ENCODE measurements at regions not wholly inside any gene's neighbourhood (a gene's known extent, or its start where the extent isn't known, plus 50 kb on each side); places are given as distances from the start of the nearest gene placed in this dataset.

DNA sequence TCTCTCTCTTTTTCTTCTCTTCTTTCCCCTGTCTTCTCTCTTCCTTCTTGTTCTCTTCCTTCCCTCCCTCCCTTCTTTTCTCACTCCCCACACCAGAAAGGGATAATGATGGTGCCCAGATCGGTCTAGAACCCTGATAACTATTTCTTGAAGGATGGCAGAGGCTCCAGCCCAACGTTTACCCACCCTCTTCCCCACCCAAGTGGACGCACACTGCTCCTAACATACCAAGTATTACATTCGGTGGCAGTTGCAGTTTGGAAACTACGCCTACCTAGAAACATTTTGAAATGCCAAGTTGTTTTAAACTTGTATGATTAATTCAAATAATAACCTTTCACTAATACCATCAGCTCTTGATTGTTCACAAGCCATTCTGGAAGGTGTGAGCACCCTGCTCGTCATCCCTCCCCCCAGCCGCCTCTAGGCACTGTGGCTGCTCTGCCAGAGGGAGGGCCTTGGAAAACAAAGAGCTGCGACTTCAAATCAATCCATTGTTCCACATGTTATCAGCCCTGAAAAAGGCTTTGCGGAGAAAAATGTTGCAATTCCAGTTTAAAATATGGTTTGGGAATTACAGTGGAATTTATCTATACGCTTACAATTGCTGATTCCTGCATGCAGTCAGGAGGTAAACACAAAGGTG is 1017.5 kb upstream of the TENM3 start:
- intact Hi-C loops (cut with DNase I), result no loop called here
- ATAC-seq (ENCODE audit: poor library complexity) (no peak), DNase-seq (no peak)

DNA sequence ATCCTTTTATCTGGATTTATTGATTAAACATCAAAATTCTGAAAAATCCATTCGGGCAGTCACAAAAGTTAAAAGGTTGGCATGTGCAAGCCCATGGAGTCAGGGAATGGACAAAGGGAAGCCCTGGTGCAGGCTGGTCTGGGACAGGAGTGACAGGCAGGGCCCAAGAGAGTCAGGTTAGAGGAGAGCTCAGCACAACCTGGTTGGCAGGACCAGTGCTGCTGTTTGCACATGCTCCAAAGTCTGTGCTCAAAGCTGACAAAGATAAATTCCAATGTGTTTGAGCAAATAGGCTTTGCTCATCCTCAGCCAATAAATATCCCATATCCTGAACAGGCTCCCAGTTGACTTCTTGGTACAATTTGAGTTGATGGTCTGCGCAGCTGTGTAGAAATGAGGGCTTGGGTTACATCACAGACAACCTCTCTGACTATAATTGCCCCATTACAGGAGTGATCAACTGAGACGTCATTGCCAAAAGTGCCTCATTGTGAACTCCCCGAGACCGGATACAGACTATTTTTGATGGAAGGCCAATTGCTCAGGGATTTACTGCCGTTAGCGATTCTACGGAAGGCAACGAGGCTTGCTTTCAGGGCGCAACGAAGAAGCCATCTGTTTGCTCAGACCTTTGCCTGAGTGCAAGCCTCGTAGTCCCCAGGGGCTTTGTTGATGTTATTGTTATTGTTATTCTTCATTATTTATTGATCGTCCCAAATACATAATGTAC is 1008.1 kb upstream of the TENM3 start:
- ATAC-seq (ENCODE audit: poor library complexity) (no peak), DNase-seq (no peak)
- intact Hi-C loops (cut with DNase I), result no loop called here

DNA sequence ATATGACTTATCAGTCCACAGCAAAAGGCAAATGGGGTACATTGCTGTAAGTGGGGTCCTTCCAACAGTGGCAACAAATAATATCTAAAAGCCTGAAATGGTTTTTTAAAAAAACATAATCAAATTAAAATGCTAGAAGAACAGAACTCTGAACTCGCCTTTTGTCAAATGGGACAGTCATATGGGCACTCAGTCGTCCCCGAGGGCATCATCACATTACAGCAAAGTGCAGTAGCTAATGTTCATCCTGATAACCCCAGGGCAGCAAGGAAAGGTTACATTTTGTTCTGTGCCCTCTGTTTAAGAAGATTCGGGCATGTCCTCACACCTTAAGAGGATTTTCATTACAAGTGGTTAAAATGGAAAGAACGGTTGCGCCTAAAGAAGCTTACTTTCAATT is 997.9 kb upstream of the TENM3 start:
- DNase-seq (no peak), ATAC-seq (ENCODE audit: poor library complexity) (no peak)
- intact Hi-C loops (cut with DNase I), result no loop called here

DNA sequence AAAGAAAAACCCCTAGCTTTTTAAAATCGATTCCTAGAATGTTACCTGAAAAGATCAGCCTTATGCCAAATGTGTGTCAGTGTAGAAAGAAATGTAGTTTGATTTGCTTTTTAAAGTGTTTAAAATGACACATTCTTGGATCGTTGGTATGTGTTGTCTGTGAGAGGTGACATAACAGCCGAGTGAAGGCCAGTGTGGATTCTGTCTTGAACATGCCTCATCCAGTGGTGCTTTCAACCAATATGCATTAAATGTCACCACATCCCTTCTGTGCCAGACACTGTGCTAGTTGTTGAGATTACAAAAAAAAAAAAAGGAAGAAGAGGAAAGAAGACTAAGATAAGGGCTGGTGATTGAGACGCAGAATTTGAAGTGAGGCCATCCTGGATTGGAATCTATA is 994.2 kb upstream of the TENM3 start:
- intact Hi-C loops (cut with DNase I), result no loop called here
- no peak for DNase-seq
- no peak for ATAC-seq (ENCODE audit: poor library complexity)

DNA sequence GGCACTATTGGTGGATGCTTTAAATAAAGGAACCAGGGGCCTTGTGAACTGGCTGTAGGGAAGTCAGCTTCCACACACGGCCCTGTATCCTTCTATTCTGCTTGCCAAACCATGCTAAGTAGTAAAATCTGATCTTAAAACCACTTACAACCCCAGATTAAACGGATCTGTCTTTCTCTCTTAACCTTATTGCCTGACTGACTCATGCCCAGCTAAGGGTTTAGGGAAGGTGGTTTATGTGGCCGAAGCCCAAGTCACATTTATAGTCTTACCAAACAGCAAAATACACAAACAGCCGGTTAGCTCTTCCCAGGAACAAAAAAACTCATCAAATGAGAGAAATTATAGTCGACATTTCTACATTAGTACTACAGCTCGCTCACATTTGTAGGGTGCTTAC is 988.4 kb upstream of the TENM3 start:
- DNase-seq (no peak), ATAC-seq (ENCODE audit: poor library complexity) (no peak)
- intact Hi-C loops (cut with DNase I), result no loop called here

DNA sequence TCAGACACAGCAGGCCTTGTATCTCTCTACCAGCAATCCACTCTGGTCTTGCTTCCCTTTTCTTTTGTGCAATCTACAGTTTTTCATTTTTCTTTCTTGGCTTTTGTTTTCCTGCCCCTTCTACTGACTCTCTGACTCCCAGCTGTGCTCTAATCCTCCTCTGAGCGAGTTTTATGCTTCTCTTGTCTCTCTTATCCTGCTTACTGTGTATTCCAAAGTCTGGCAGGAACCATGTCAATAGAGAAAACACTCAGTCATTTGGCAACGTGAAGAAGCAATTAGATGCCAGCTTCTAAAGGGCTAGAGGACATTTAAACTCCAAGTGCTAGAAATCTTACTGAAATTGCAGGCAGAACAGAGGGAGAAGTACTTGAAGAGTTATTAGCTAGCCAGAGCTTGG is 984.6 kb upstream of the TENM3 start:
- ATAC-seq (ENCODE audit: poor library complexity), result no peak
- intact Hi-C loops (cut with DNase I), result no loop called here
- DNase-seq, result no peak

DNA sequence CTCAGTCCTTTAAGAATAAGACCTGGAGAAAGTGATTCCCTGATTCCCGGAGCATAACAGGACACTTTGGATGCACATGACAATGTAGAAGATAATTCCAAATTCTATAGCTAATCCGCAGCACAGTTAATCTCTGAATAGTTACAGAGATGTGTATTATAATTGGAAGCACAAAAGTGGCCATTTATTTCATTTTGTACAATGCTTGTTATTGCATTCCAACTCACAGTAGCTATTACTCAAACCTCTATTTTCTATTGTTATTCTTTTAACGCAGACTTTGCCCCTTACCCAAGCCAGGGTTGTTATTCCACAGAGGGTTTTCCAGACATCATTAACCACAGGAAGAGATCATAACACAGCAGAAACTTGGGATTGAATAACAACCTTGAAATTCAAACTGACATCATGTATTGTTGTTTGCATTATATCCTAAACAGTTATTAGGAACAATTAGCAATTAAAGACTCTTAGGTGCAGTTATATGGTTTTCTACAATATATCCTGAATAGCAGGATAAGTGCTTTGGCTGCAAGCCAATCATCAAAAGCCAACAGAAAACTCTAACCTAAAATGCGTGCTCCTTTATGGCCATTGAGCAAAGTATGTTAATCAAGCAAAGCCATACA is 984.0 kb upstream of the TENM3 start:
- ATAC-seq (ENCODE audit: poor library complexity) (no peak), DNase-seq (no peak)
- intact Hi-C loops (cut with DNase I), result no loop called here

DNA sequence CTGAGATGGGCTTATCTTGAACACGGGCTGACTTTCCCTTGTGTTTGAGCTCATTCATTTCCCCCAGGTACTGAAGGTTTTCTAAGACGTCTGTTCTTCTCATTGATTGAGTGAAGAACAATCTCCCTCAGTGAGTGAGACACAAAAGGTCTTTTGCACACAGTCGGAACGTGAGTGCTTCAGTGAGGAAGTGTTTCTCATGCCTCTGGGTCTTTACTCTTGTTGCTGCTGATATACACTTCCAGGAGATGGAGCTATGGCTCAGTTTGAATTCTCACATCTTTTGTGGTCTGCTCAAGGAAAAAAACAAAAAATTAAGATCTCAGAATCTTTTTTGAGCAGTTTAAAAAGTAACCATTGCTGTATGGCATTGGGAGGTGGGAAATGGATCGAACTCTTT is 981.9 kb upstream of the TENM3 start:
- intact Hi-C loops (cut with DNase I), result loop anchor here (5.0 kb wide), 1 partner anchor 266 kb away; no protein-coding TSS in a partner anchor
- no peak for ATAC-seq (ENCODE audit: poor library complexity)
- no peak for DNase-seq

DNA sequence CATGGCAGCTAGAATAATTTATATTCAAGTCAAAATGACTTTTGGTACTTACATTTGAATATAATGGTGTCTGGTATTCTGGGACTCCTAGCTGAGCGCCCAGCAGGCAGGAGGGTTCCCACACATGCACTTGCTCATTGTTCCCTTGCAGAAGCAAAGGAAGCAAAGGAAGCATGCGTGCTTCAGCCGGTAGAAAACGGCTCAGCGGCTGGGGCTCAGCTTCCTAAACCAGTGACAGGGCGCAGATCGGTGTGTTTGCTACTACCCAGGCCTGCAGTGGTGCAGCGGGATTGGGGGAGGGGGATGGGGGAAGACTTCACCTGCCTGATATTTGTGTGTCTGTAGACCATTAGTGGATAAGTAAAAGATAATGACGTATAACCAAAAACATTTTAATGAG is 978.3 kb upstream of the TENM3 start:
- intact Hi-C loops (cut with DNase I), result loop anchor here (5.0 kb wide), 1 partner anchor 262 kb away; no protein-coding TSS in a partner anchor
- DNase-seq, result peak; percentile 38
- ATAC-seq (ENCODE audit: poor library complexity), result peak; percentile 45

DNA sequence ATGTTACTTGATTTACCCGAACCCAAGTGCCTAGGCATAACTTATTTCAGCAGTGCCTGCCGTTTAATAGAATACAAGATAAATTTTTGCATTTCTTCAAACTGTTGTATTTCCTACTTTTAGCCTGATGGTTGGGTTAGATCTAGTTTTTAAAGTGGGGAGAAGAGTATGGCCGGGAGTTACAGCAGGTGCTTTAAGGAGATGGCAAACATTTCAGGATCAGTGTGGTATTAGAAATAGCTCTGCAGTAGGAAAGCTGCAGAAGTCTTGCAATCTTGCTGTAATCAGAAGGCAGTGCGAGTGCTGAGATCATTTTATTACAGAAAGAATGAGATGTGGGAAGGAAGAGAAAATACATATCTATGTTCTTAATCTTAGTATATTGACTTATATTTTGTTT is 977.8 kb upstream of the TENM3 start:
- intact Hi-C loops (cut with DNase I), result no loop called here
- DNase-seq, result no peak
- ATAC-seq (ENCODE audit: poor library complexity), result no peak

DNA sequence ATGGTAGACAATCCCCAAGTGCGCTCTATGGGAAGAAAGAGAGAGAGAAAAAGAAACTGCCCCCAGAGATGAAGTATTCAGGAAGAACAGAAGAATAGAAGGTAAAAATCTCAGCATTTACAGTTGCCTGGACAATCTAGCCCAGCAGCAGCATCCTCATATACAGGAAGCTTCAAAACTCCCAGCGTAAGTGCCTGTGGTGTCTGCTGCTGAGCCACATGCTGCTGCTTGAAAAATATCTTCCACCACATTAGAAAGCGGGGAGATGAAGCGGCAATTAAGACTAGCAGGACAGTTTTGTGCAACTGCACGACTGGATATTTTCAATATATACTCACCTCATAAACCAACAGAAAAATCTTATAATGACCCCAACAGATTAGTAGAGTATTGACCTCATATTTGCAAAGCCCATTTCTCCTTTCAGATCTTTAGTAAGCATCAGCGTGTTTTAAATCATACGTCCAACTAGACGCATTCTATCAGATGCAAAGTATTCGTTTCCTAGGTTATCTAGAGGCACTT is 972.0 kb upstream of the TENM3 start:
- no peak for ATAC-seq (ENCODE audit: poor library complexity)
- DNase-seq, result no peak
- intact Hi-C loops (cut with DNase I), result no loop called here

DNA sequence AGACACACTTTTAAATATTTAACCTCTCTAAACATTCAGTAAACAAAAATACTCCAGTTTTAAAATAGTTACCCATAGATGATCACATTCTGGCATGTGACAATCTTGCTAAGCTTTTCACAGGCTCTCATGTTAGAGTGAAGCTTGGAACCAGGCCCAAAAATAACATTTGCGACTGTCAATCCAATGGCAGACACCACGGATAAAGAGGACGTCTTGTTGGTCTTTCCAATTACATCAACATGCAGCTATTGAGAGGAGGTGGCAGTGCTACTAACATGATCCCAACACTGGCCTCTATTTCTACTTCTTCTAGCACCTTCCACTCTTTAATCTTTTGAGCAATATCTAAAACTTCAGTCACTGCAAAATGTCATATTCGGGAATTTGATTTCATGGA is 970.8 kb upstream of the TENM3 start:
- peak; percentile 84 for ATAC-seq (ENCODE audit: poor library complexity)
- DNase-seq, result no peak
- intact Hi-C loops (cut with DNase I), result no loop called here

DNA sequence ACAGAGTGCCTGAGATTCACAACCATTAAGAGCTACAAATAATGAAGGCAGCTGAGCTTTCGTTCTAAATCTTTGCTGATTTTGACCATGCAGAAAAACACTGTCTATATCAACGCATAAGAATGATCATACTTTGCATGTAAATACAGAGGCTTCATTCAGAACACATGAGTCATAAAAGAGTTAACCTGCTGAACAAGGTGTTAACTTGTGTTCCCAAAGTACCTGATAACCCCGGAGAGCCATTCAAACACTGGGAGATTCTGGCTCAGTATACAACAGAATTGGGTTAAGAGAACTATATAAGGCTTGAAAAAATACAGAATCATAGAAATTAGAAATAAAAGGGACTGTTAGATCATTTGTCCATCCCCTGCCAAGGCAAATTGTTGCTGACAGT is 964.3 kb upstream of the TENM3 start:
- intact Hi-C loops (cut with DNase I), result no loop called here
- ATAC-seq (ENCODE audit: poor library complexity), result no peak
- DNase-seq, result no peak

DNA sequence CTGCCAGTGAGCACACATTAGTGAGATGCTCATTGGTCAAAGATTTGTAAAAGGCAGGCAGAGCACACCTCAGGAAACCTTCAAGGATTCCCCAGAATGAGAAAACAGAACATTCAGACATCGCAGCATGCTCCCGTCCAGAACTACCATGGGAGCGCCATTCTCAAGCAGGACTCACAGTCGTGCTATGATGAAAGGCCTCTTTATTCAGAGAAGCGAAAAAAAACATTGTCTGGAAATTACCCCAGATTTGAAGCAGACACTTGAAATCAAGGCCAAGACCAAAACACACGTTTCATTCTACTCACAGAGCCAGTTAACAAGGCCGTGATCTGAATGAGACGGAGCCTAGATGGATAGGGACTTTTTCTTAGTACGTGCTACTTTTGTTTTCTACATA is 961.8 kb upstream of the TENM3 start:
- no peak for ATAC-seq (ENCODE audit: poor library complexity)
- no peak for DNase-seq
- intact Hi-C loops (cut with DNase I), result no loop called here

DNA sequence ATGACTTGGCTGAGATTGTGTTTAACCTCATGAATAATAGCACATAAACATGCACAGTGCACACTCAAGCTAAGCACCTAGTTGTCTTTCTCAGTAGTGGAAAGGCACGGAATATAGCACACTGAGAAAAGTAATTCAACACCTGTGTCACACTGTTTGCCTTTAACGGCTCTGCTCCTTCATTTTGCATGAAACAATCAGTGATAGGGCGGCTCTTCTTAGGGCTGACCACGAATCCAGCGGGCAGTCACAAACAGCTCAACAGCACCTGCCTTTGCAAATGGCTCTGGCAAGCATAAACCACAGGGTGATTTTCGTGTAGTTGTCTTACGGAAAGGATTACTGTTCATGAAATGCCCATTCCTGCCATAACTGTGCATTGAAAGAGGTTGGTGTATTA is 954.0 kb upstream of the TENM3 start:
- no peak for ATAC-seq (ENCODE audit: poor library complexity)
- intact Hi-C loops (cut with DNase I), result no loop called here
- DNase-seq, result no peak

DNA sequence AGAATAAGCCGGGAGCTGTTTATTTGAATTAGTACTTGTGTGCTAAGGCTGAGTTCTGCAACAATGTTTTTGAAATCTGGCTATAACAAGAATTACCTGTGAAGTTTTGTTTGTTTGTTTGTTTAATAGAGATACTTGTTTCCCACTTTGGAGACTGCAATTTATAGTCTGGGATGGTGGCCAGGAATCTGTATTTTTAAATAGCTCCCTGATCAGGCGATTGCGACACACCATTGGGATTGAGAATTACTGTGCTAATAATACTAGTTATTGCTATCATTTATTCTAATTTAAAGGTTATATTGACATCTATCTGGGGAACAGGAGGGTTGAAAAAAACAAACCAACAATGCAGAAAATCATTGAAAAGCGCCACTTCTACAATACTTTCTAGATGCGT is 951.6 kb upstream of the TENM3 start:
- DNase-seq (no peak), ATAC-seq (ENCODE audit: poor library complexity) (peak; percentile 42)
- intact Hi-C loops (cut with DNase I), result no loop called here

DNA sequence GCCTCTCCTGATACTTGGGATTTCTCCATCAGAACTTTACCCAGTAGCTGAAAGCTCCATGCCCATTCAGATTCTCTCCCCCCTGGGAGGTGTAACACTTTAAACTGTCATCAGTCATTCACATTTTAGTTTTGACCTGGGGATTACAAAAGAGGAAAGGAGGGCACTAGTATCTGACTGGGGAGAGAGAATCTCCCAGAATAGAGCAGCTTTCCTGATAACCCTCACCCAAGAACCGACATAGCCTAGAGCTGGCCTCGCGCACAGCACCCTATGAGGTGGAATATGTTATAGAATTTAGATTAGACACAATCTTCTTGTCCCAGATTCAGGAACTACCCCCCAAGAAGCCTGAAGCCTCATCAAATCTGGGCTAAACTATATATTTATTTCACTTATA is 950.2 kb upstream of the TENM3 start:
- intact Hi-C loops (cut with DNase I), result no loop called here
- ATAC-seq (ENCODE audit: poor library complexity), result peak; percentile 36

DNA sequence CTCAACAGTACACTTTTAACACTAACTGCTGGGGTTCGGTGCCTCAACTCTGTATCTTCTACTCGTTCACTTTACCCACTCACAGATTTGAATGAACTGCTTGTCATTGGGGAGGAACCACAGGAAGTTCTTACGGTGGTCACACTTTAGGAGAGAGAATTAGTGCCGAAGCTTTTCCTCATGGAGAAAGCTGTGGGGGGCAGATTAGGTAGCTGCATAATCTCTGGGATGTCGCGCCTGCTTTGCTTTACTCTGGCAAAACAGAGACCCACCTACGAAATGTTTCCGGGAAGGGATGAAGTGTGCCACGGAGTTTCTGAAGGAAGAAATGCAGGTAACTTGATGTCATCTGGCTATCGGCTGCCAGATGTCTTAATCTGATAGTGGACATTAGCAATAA is 949.7 kb upstream of the TENM3 start:
- no peak for DNase-seq
- intact Hi-C loops (cut with DNase I), result no loop called here
- ATAC-seq (ENCODE audit: poor library complexity), result no peak

More for the DNA sequence above, 950.2 kb upstream of the TENM3 start:
- no peak for DNase-seq

DNA sequence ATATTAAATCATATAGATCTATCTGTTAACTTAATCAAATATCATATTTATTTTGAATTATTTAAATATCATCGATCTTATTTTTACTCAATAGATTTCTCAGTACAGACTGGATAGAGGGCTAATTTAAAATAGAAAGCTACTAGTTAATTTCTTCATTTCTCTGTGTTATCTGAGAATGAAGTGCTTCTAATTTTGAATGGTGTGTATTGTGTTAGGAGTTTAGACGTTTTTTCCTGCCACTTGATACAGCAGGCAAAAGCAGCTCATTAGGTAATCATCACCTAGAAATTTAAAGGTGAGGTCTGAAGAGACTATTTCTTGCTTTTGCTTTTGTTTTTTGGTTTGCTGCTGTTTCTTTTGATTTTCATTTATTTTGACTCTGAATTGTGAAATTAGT is 948.8 kb upstream of the TENM3 start:
- ATAC-seq (ENCODE audit: poor library complexity) (peak; percentile 70), DNase-seq (no peak)
- intact Hi-C loops (cut with DNase I), result no loop called here

All from Right ventricle myocardium superior (tissue), 1 donor.